GM21528 (cell line): ENCODE measurements at regions not wholly inside any gene's neighbourhood (a gene's known extent, or its start where the extent isn't known, plus 50 kb on each side); places are given as distances from the start of the nearest gene placed in this dataset.
"Not testable (repeated sequence)": the region's sequence is repeated elsewhere in the genome, so short reads cannot be mapped to it uniquely, and the experiment has no call there.

Source experiments
- ATAC-seq: cut with Tn5 transposase; IDR thresholded peaks from one replicate; pipeline ENCODE4 v1.9.1; 2021; ENCODE audit warnings: mild to moderate bottlenecking, moderate library complexity; ENCODE audit not compliant: unreplicated experiment, low FRiP score

- ATAC-seq, result no peak
Observed at GRCh38 chr4:55028196-55028595, 97.2 kb downstream of the KDR start.

- no peak for ATAC-seq
Observed at GRCh38 chr4:55027596-55027995, 97.8 kb downstream of the KDR start.

- ATAC-seq, result not testable (repeated sequence)
Observed at GRCh38 chr4:55025456-55025855, 99.9 kb downstream of the KDR start.

- no peak for ATAC-seq
Observed at GRCh38 chr4:55023030-55023429, 102.4 kb downstream of the KDR start.

- ATAC-seq, result no peak
Observed at GRCh38 chr4:55021214-55021613, 104.2 kb downstream of the KDR start.

GRCh38 chr4:55020131-55020530, 105.3 kb downstream of the KDR start:
- no peak for ATAC-seq

- ATAC-seq, result no peak
Observed at GRCh38 chr4:55018978-55019377, 106.4 kb downstream of the KDR start.

GRCh38 chr4:55018521-55018920, 106.9 kb downstream of the KDR start:
- no peak for ATAC-seq

- ATAC-seq, result no peak
Observed at GRCh38 chr4:55017406-55017805, 108.0 kb downstream of the KDR start.

- ATAC-seq, result no peak
Observed at GRCh38 chr4:55016131-55016530, 109.3 kb downstream of the KDR start.

- no peak for ATAC-seq
Observed at GRCh38 chr4:55014876-55015275, 110.5 kb downstream of the KDR start.

GRCh38 chr4:55013431-55013955, 111.9 kb downstream of the KDR start:
- ATAC-seq, result no peak

- no peak for ATAC-seq
Observed at GRCh38 chr4:55012363-55013230, 112.8 kb downstream of the KDR start.

- ATAC-seq, result no peak
Observed at GRCh38 chr4:55011761-55012160, 113.6 kb downstream of the KDR start.

GRCh38 chr4:55010550-55010949, 114.8 kb downstream of the KDR start:
- no peak for ATAC-seq

GRCh38 chr4:55008166-55009056, 117.0 kb downstream of the KDR start:
- ATAC-seq, result no peak

GRCh38 chr4:55005910-55006309, 119.5 kb downstream of the KDR start:
- ATAC-seq, result no peak

- no peak for ATAC-seq
Observed at GRCh38 chr4:55004831-55005230, 120.6 kb downstream of the KDR start.

- no peak for ATAC-seq
Observed at GRCh38 chr4:55002431-55002830, 123.0 kb downstream of the KDR start.

GRCh38 chr4:55001538-55001937, 123.9 kb downstream of the KDR start:
- no peak for ATAC-seq

GRCh38 chr4:54999003-54999402, 126.4 kb downstream of the KDR start:
- no peak for ATAC-seq
